Mammary epithelial cell (primary cell): ENCODE measurements at regions not wholly inside any gene's neighbourhood (a gene's known extent, or its start where the extent isn't known, plus 50 kb on each side); places are given as distances from the start of the nearest gene placed in this dataset.

Experiments used
- CTCF ChIP-seq, 2 donors: IDR thresholded peaks in 1 of 2; conservative IDR thresholded peaks in 1 of 2; 2 replicates each; pipeline ENCODE4 v1.5.1; 2011 to 2012; ENCODE audit warnings: inconsistent platforms in 2 of 2, low read length in 2 of 2, mild to moderate bottlenecking in 2 of 2, control low read depth in 1 of 2, low read depth in 1 of 2; ENCODE audit not compliant: insufficient read depth in 1 of 2; ENCODE audit errors: extremely low read depth in 1 of 2
- EZH2 ChIP-seq: IDR thresholded peaks from 2 replicates; pipeline ENCODE4 v1.6.1; 2012; ENCODE audit warnings: low read length, inconsistent platforms, borderline replicate concordance

GRCh38 chr16:6574146-6574545 lies 758.5 kb upstream of the RBFOX1 start:
- TF ChIP-seq CTCF (conservative IDR thresholded peaks at IDR 0.05 in 1 of 2, IDR thresholded peaks at IDR 0.05 in 1 of 2; ENCODE audit: extremely low read depth in 1 of 2, insufficient read depth in 1 of 2, low read depth in 1 of 2, low read length in 2 of 2) (no peak), EZH2 (no peak)
